Effector memory CD8-positive, alpha-beta T cell (primary cell): ENCODE measurements at regions not wholly inside any gene's neighbourhood (a gene's known extent, or its start where the extent isn't known, plus 50 kb on each side); places are given as distances from the start of the nearest gene placed in this dataset.

Source experiments
- ATAC-seq: fragments of 150-1000 bp; cut with Tn5 transposase; replicated peaks from 2 replicates; pipeline ENCODE4 v1.10.0; 2021; ENCODE audit warnings: mild to moderate bottlenecking, moderate library complexity
- DNase-seq, 3 experiments: peaks; one replicate each; pipeline ENCODE4 v3.0.0; 2021
- H3K27ac Mint-ChIP-seq, 2 donors: one replicate each; pipeline ENCODE4 v1.8.0; 2022; ENCODE audit warnings: mild to moderate bottlenecking in 2 of 2, mixed read lengths in 2 of 2, moderate library complexity in 2 of 2
- H3K27me3 Mint-ChIP-seq, 2 donors: one replicate each; pipeline ENCODE4 v1.8.0; 2022; ENCODE audit warnings: mixed read lengths in 2 of 2
- H3K36me3 Mint-ChIP-seq: one replicate; pipeline ENCODE4 v1.8.0; 2022; ENCODE audit warnings: mild to moderate bottlenecking, moderate library complexity, mixed read lengths; ENCODE audit not compliant: insufficient read depth
- H3K4me1 Mint-ChIP-seq, 2 donors: one replicate each; pipeline ENCODE4 v1.8.0; 2022; ENCODE audit warnings: low read depth in 2 of 2, mixed read lengths in 2 of 2
- H3K4me3 Mint-ChIP-seq, 2 donors: one replicate each; pipeline ENCODE4 v1.8.0; 2022; ENCODE audit warnings: mild to moderate bottlenecking in 2 of 2, mixed read lengths in 2 of 2, moderate library complexity in 2 of 2
- H3K9me3 Mint-ChIP-seq, 2 donors: one replicate each; pipeline ENCODE4 v1.8.0; 2022; ENCODE audit warnings: mixed read lengths in 2 of 2

DNA sequence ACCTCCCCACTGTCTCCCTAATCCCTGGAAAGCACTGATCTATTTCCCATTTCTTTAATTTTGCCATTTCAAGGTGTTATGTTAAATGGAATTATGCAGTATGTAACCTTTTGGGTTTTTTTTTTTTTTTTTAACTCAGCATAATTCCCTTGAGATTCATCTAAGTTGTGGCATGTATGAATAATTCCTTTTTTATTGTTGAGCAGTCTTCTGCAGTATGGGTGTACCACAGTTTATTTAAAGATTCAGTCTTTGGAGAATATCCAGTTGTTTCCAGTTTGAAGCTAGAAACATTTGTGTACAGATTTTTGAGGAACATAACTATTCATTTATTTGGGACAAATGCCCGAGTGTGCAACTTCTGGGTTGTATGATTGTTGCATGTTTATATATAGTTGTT lies 162.2 kb upstream of the FAM78B start:
- Mint-ChIP-seq H3K4me3 (no peak overlapping the region), H3K4me1 (no peaks in the 10 kb centered on the region), H3K9me3 (no peaks in the 10 kb centered on the region), H3K36me3 (no peaks in the 10 kb centered on the region), H3K27me3 (peaks cover 10 to 12% of the 10 kb centered on the region in 2 donors), H3K27ac (no peak overlapping the region)
- no peak for ATAC-seq
- DNase-seq: no peak

DNA sequence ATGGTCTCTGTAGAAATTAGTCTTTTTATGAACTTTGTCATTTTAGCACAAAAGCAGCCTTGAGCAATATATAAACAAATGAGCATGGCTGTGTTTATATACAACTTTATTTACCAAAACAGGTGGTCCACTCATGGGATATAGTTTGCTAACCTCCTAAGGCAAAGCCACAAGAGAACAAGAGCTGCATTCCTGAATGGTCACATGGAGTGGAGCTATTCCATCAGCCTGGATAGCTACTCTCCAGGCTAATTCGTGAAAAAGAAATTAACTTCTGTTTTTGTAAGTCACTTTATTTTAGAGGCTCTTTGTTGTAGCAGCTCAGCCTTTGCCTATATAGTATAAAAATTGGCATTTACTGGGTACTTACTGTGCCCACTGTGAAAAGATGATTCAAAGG lies 163.3 kb upstream of the FAM78B start:
- no peak overlapping the region for H3K4me3 Mint-ChIP-seq
- no peak overlapping the region for H3K27ac Mint-ChIP-seq
- H3K36me3 Mint-ChIP-seq: no peaks in the 10 kb centered on the region
- DNase-seq (no peak), ATAC-seq (no peak)
- H3K27me3 Mint-ChIP-seq: peaks cover 12 to 20% of the 10 kb centered on the region in 2 donors
- H3K4me1 Mint-ChIP-seq: no peaks in the 10 kb centered on the region
- peaks cover 0 to 4% of the 10 kb centered on the region in 2 donors for H3K9me3 Mint-ChIP-seq

DNA sequence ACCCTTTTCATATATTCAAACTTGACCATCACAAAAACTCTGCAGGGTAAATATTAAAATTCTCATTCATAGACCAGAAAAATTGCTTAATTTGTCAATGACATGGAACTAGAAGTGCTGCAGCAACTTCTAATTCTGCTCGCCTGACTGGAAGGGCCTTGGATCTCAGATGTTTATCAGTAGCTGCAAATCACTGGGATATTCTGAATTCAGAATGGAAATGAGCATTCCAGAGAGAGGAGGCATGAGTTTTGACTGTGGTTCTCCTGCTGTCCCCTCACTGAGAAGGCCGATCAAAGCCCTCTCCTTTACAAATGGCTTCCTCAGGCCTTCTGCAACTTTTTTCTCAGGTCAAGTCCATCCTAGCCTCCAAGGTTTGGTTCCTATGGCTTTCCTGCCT lies 171.3 kb upstream of the FAM78B start:
- no peak for ATAC-seq
- H3K9me3 Mint-ChIP-seq: peaks cover 2 to 14% of the 10 kb centered on the region in 2 donors
- no peaks in the 10 kb centered on the region for H3K36me3 Mint-ChIP-seq
- no peak overlapping the region for H3K27ac Mint-ChIP-seq
- H3K4me1 Mint-ChIP-seq: no peaks in the 10 kb centered on the region
- H3K4me3 Mint-ChIP-seq: no peak overlapping the region
- peaks cover 8 to 20% of the 10 kb centered on the region in 2 donors for H3K27me3 Mint-ChIP-seq
- no peak for DNase-seq

DNA sequence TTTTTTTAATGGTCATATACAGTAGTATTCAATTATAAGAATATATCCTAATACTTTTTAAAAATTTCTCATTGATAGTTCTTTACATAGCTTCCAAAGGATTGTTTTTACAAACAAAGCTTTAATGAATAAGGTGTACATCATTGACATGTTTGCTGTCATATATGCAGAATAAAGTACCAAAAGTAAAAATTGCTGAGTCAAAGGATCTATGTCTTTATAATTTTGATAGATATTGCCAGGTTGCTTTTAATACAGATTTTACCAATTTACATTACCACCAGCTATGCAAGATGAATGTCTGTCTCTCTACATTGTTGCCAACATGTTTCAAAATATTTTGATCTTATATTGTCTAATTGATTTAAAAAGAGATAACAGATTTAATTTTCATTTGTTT lies 173.9 kb upstream of the FAM78B start:
- H3K27me3 Mint-ChIP-seq: peaks cover 3 to 5% of the 10 kb centered on the region in 2 donors
- no peak overlapping the region for H3K4me3 Mint-ChIP-seq
- peaks cover 2 to 4% of the 10 kb centered on the region in 2 donors for H3K9me3 Mint-ChIP-seq
- no peaks in the 10 kb centered on the region for H3K4me1 Mint-ChIP-seq
- DNase-seq (no peak), ATAC-seq (no peak)
- H3K36me3 Mint-ChIP-seq: no peaks in the 10 kb centered on the region
- no peak overlapping the region for H3K27ac Mint-ChIP-seq

- Mint-ChIP-seq H3K4me3 (no peak overlapping the region), H3K9me3 (peaks cover 0 to 11% of the 10 kb centered on the region in 2 donors), H3K27ac (no peak overlapping the region), H3K4me1 (no peaks in the 10 kb centered on the region), H3K27me3 (peaks cover 0 to 10% of the 10 kb centered on the region in 2 donors), H3K36me3 (no peaks in the 10 kb centered on the region)
- no peak for DNase-seq
- ATAC-seq: no peak
Measured at GRCh38 chr1:166343276-166343675, 176.5 kb upstream of the FAM78B start.

DNA sequence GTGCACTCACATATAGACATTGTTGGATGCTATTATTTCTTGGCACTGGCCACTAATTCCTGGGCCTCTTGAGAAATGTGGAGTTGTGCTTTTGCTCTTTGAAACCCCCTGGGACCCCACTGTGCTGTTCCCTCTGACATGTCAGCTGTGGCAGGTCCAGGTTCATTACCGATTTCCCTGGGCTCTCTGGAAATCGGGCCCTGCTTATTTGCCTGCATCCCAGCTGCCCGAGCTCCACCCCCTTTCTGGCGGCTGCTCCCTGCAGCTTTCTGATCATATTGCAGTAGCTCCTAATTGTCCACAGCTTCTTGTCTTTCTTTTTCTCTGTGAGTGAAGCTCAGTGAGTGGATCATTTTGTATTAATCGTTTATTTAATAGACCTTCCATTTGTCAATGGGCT lies 183.7 kb upstream of the FAM78B start:
- Mint-ChIP-seq H3K4me1 (no peaks in the 10 kb centered on the region), H3K27me3 (peaks cover 9 to 25% of the 10 kb centered on the region in 2 donors), H3K9me3 (peaks cover 0 to 11% of the 10 kb centered on the region in 2 donors), H3K36me3 (no peaks in the 10 kb centered on the region), H3K4me3 (no peak overlapping the region), H3K27ac (no peak overlapping the region)
- no peak for ATAC-seq
- no peak for DNase-seq

- H3K4me3 Mint-ChIP-seq: no peak overlapping the region
- ATAC-seq (no peak), DNase-seq (no peak)
- H3K27ac Mint-ChIP-seq: no peak overlapping the region
- H3K36me3 Mint-ChIP-seq: no peaks in the 10 kb centered on the region
- no peaks in the 10 kb centered on the region for H3K4me1 Mint-ChIP-seq
- H3K9me3 Mint-ChIP-seq: peaks cover 0 to 3% of the 10 kb centered on the region in 2 donors
- H3K27me3 Mint-ChIP-seq: peaks cover 9 to 18% of the 10 kb centered on the region in 2 donors
Measured at GRCh38 chr1:166351676-166352075, 184.9 kb upstream of the FAM78B start.

DNA sequence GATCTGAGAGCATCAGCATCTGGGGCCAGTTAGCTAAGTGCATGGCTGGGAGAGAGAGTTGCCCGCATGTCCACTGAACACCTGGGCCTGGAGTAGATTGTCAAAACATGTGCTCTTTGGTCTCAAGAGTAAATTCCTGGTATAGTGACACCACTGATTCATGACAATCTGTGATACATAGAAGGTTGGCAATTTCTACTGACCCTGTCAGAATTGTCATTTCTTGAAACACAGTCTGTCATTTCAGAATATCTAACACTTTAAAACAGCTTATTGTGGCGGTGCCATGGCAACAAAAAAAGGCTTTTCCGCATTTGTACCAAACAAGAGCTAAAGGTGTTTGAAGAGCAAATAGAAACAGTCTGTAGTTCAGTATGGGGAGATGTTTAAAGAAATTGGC lies 186.4 kb upstream of the FAM78B start:
- no peak overlapping the region for H3K27ac Mint-ChIP-seq
- no peaks in the 10 kb centered on the region for H3K9me3 Mint-ChIP-seq
- peaks cover 9 to 15% of the 10 kb centered on the region in 2 donors for H3K27me3 Mint-ChIP-seq
- H3K4me3 Mint-ChIP-seq: no peak overlapping the region
- no peak for DNase-seq
- no peaks in the 10 kb centered on the region for H3K36me3 Mint-ChIP-seq
- no peak for ATAC-seq
- no peaks in the 10 kb centered on the region for H3K4me1 Mint-ChIP-seq

DNA sequence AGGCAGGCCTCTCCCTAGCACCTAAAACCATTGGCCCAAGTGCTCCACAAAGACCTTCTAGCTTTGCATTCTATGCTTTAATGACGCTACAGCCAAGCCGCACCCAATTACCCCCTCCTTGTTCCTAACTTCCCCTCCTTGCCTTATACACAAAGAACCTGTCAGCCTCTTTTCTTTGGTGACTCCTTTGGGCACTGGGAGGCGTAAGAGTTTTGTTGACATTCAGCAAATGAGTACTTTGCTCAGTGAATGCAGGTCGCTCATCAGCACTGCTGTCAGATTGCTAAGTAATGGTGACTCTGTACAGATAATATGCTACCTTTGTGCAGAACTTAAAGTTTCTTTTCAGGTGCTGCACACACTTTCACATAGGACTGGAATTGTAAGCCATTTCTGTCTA lies 187.6 kb upstream of the FAM78B start:
- H3K27me3 Mint-ChIP-seq: peaks cover 9 to 15% of the 10 kb centered on the region in 2 donors
- DNase-seq (no peak), ATAC-seq (no peak)
- no peaks in the 10 kb centered on the region for H3K4me1 Mint-ChIP-seq
- no peak overlapping the region for H3K27ac Mint-ChIP-seq
- H3K4me3 Mint-ChIP-seq: no peak overlapping the region
- H3K36me3 Mint-ChIP-seq: no peaks in the 10 kb centered on the region
- H3K9me3 Mint-ChIP-seq: no peaks in the 10 kb centered on the region

DNA sequence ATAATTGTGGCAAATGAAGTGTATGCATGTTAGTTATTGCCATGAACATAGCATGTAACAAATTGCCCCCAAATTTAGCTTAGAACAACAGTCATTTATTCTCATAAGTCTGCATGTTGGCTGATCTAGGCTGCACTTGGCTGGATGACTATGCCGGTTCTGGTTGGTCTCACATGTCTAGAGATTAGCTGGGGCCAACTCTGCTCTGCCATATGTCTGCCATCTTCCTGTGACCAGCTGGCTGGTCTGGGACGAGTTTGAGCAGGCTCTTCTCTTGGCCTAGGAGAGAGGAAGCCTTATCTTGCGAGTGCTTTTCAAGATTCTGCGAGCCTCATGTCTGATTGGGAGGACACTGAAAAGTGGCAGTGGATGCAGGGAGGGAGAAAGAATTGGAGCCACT lies 198.3 kb upstream of the FAM78B start:
- no peaks in the 10 kb centered on the region for H3K9me3 Mint-ChIP-seq
- no peaks in the 10 kb centered on the region for H3K27me3 Mint-ChIP-seq
- no peak overlapping the region for H3K27ac Mint-ChIP-seq
- no peaks in the 10 kb centered on the region for H3K36me3 Mint-ChIP-seq
- DNase-seq (no peak), ATAC-seq (no peak)
- no peak overlapping the region for H3K4me3 Mint-ChIP-seq
- H3K4me1 Mint-ChIP-seq: no peaks in the 10 kb centered on the region

GRCh38 chr1:166368030-166368429 lies 201.2 kb upstream of the FAM78B start:
- no peak for ATAC-seq

GRCh38 chr1:166377896-166378295 lies 211.1 kb upstream of the FAM78B start:
- H3K27ac Mint-ChIP-seq: no peak overlapping the region
- no peak for DNase-seq
- H3K4me3 Mint-ChIP-seq: no peak overlapping the region

More at GRCh38 chr1:166368030-166368429, 201.2 kb upstream of the FAM78B start:
- Mint-ChIP-seq H3K27ac (no peak overlapping the region), H3K36me3 (no peaks in the 10 kb centered on the region), H3K4me3 (no peak overlapping the region), H3K27me3 (no peaks in the 10 kb centered on the region), H3K9me3 (no peaks in the 10 kb centered on the region), H3K4me1 (no peaks in the 10 kb centered on the region)
- DNase-seq: no peak

GRCh38 chr1:166378805-166379204 lies 212.0 kb upstream of the FAM78B start:
- no peaks in the 10 kb centered on the region for H3K36me3 Mint-ChIP-seq
- H3K27ac Mint-ChIP-seq: no peak overlapping the region
- no peak for ATAC-seq
- H3K27me3 Mint-ChIP-seq: peaks cover 3 to 5% of the 10 kb centered on the region in 2 donors
- no peak overlapping the region for H3K4me3 Mint-ChIP-seq
- DNase-seq: no peak
- H3K4me1 Mint-ChIP-seq: no peaks in the 10 kb centered on the region
- no peaks in the 10 kb centered on the region for H3K9me3 Mint-ChIP-seq

More at GRCh38 chr1:166377896-166378295, 211.1 kb upstream of the FAM78B start:
- peaks cover 0 to 5% of the 10 kb centered on the region in 2 donors for H3K27me3 Mint-ChIP-seq
- no peaks in the 10 kb centered on the region for H3K36me3 Mint-ChIP-seq
- H3K4me1 Mint-ChIP-seq: no peaks in the 10 kb centered on the region
- ATAC-seq: no peak
- H3K9me3 Mint-ChIP-seq: no peaks in the 10 kb centered on the region

DNA sequence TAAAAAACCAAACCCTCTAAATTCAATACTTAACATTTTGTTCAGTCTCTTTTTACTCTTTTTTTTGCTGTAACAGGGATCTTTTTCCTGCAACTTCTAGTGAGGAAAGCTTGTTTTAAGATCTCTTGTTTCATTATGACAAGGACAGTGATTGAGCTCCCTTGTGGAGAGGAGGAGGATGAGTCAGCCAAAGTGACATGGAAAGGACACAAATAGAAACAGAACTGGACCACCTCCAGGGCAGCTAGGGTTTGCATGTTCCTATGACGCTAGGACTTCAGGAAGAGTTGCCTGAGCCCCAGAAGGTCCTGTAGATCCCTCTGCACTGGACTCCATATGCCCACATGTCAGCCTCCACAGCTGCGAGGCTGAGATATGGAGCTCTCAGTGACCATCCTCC lies 212.6 kb upstream of the FAM78B start:
- H3K27me3 Mint-ChIP-seq: peaks cover 10% of the 10 kb centered on the region in 2 donors
- H3K27ac Mint-ChIP-seq: no peak overlapping the region
- H3K4me3 Mint-ChIP-seq: no peak overlapping the region
- H3K9me3 Mint-ChIP-seq: no peaks in the 10 kb centered on the region
- H3K36me3 Mint-ChIP-seq: no peaks in the 10 kb centered on the region
- ATAC-seq: no peak
- H3K4me1 Mint-ChIP-seq: no peaks in the 10 kb centered on the region
- no peak for DNase-seq

DNA sequence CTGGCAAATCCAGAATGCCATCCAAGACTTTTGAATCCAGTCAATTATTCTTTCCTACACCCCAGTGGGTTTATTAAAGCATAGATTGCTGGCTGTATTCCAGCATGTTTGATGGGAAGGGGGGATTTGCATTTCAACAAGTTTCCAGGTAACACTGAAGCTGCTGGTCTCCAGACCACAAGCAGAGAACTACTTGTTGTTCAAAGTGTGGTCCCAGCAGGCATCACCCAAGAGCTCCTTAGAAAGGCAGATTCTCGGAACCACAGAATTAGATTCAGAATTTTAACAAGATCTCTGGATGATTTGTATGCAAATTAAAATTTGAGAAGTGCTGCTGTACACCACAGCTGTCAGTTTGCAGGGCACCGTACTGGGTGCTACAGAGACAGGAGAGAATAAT lies 216.3 kb upstream of the FAM78B start:
- ATAC-seq (no peak), DNase-seq (no peak)
- no peak overlapping the region for H3K4me3 Mint-ChIP-seq
- H3K36me3 Mint-ChIP-seq: no peaks in the 10 kb centered on the region
- peaks cover 17 to 27% of the 10 kb centered on the region in 2 donors for H3K27me3 Mint-ChIP-seq
- no peaks in the 10 kb centered on the region for H3K4me1 Mint-ChIP-seq
- H3K9me3 Mint-ChIP-seq: no peaks in the 10 kb centered on the region
- no peak overlapping the region for H3K27ac Mint-ChIP-seq
